ENCODE measurements at regions not wholly inside any gene's neighbourhood (a gene's known extent, or its start where the extent isn't known, plus 50 kb on each side); places are given as distances from the start of the nearest gene placed in this dataset.

GRCh38 chr2:215839816-215840215, 173.5 kb downstream of the MREG start:
- no peaks in the 10 kb centered on the region for H4K20me1 ChIP-seq (replicated peaks in 1 of 2; ENCODE audit: control insufficient read depth in 1 of 2, insufficient read depth in 2 of 2, low read length in 2 of 2)
- no peak overlapping the region for H3K18ac ChIP-seq (ENCODE audit: extremely low read depth, low read length)
- H3K23ac ChIP-seq (ENCODE audit: insufficient read length): no peak overlapping the region
- WGBS, 2 experiments (ENCODE audit: extremely low coverage in 1 of 2, insufficient coverage in 1 of 2, insufficient read length in 1 of 2, insufficient replicate concordance in 2 of 2, low coverage in 1 of 2, low lambda C conversion rate in 2 of 2, missing lambda C conversion rate in 1 of 2): 81% methylated on average over 4 of the region's 4 CpGs; no CpG with 5 or more reads in 1 of the 2 experiments
- no peak overlapping the region for H3K4me2 ChIP-seq (ENCODE audit: insufficient read depth in 1 of 2, low read depth in 2 of 2, low read length in 2 of 2)
- H3K56ac ChIP-seq (replicated peaks; ENCODE audit: insufficient read length, low read depth, low read length): no peak overlapping the region
- H3K23me2 ChIP-seq (ENCODE audit: low read depth, low read length): no peaks in the 10 kb centered on the region
- no peak overlapping the region for H4K91ac ChIP-seq (replicated peaks; ENCODE audit: insufficient read length, low read length)
- no peak overlapping the region for H3K9ac ChIP-seq (replicated peaks in 1 of 4; ENCODE audit: extremely low read depth in 1 of 4, low read depth in 3 of 4, low read length in 3 of 4)
- H2BK5ac ChIP-seq (ENCODE audit: low read depth, low read length): no peak overlapping the region
- CTCF ChIA-PET (ENCODE audit: partially characterized antibody): interaction anchor here (0.6 to 3.7 kb wide), 18 partner anchors 9 to 1101 kb away, joined by 3 to 22 read pairs (median 4); no protein-coding TSS in a partner anchor
- H2BK15ac ChIP-seq (ENCODE audit: low read length): no peak overlapping the region
- TF ChIP-seq MAFK (IDR thresholded peaks at IDR 0.05; ENCODE audit: low read depth, low read length) (no peak), CHD1 (IDR thresholded peaks at IDR 0.05; ENCODE audit: low read depth, low read length) (no peak), RAD21 (IDR thresholded peaks at IDR 0.05 in 1 of 2, conservative IDR thresholded peaks at IDR 0.05 in 1 of 2; ENCODE audit: low read depth in 2 of 2, low read length in 2 of 2) (peak; percentile 19 to 38; a peak in 3 of 4 replicates), TEAD4 (IDR thresholded peaks at IDR 0.05; ENCODE audit: low read depth, low read length) (no peak), SRF (IDR thresholded peaks at IDR 0.05; ENCODE audit: low read depth, low read length) (no peak), CTCF (IDR thresholded peaks at IDR 0.05; ENCODE audit: control extremely low read depth in 1 of 3, insufficient read depth in 1 of 3, low read depth in 1 of 3, low read length in 3 of 3) (peak in 2 of 3 experiments; percentile 36 to 37; a peak in 3 of 4 replicates), CEBPB (IDR thresholded peaks at IDR 0.05; ENCODE audit: low read depth, low read length) (0 out of 2 replicates have a peak, but pooled peaks have one; percentile 14)
- H3K27ac ChIP-seq (ENCODE audit: low read depth, low read length): no peak overlapping the region
- peaks cover 0 to 2% (median 0%) of the 10 kb centered on the region in 4 experiments; a peak in 1 of 7 replicates for H3K27me3 ChIP-seq (replicated peaks in 1 of 4; ENCODE audit: control insufficient read depth in 3 of 4, extremely low read depth in 1 of 4, insufficient read depth in 3 of 4, low read length in 3 of 4)
- no peak overlapping the region for H2BK20ac ChIP-seq (ENCODE audit: low read length)
- DNase-seq (ENCODE audit: low read depth in 1 of 2, low spot score in 2 of 2): no peak
- H2AFZ ChIP-seq (ENCODE audit: low read length): 0 out of 2 replicates have a peak overlapping the region, but pooled peaks have one; percentile 73
- H3K4me1 ChIP-seq (replicated peaks in 1 of 4; ENCODE audit: control insufficient read depth in 3 of 4, insufficient read depth in 4 of 4, low read length in 3 of 4): no peaks in the 10 kb centered on the region
- H3K4ac ChIP-seq (replicated peaks; ENCODE audit: insufficient read length, low read depth, low read length): no peak overlapping the region
- H4K5ac ChIP-seq (ENCODE audit: insufficient read length, low read depth, low read length): no peak overlapping the region
- H2BK120ac ChIP-seq (replicated peaks; ENCODE audit: low read depth, low read length): no peak overlapping the region
- H3K9me3 ChIP-seq (ENCODE audit: insufficient read depth in 2 of 2, low read depth in 1 of 2, low read length in 1 of 2): no peaks in the 10 kb centered on the region
- H2BK12ac ChIP-seq (ENCODE audit: low read depth, low read length): 0 out of 2 replicates have a peak overlapping the region, but pooled peaks have one; percentile 7
- H4K8ac ChIP-seq (ENCODE audit: extremely low read depth, insufficient read depth, low read length): no peak overlapping the region
- FAIRE-seq: no peak
- no peaks in the 10 kb centered on the region for H3K36me3 ChIP-seq (ENCODE audit: control insufficient read depth in 2 of 4, insufficient read depth in 4 of 4, low read length in 3 of 4)
- H3K79me2 ChIP-seq (ENCODE audit: control insufficient read depth in 1 of 2, insufficient read depth in 2 of 2, low read length in 2 of 2): no peaks in the 10 kb centered on the region
- no peak overlapping the region for H3K14ac ChIP-seq (ENCODE audit: insufficient read length)
- POLR2A ChIA-PET (ENCODE audit: partially characterized antibody): no interaction called here
- no peak overlapping the region for H2AK5ac ChIP-seq (ENCODE audit: low read depth, low read length)
- no peak overlapping the region for H3K4me3 ChIP-seq (ENCODE audit: extremely low read depth in 1 of 4, insufficient read depth in 2 of 4, low read depth in 3 of 4, low read length in 4 of 4)
- H3K79me1 ChIP-seq (ENCODE audit: low read depth, low read length): no peaks in the 10 kb centered on the region

Data from H1 (cell line).